ENCODE measurements at regions not wholly inside any gene's neighbourhood (a gene's known extent, or its start where the extent isn't known, plus 50 kb on each side); places are given as distances from the start of the nearest gene placed in this dataset.

- no peak for DNase-seq
Observed at GRCh38 chr12:91377436-91377835, 194.8 kb upstream of the DCN start.

GRCh38 chr12:91373086-91373485 lies 190.5 kb upstream of the DCN start:
- DNase-seq: no peak

DNA sequence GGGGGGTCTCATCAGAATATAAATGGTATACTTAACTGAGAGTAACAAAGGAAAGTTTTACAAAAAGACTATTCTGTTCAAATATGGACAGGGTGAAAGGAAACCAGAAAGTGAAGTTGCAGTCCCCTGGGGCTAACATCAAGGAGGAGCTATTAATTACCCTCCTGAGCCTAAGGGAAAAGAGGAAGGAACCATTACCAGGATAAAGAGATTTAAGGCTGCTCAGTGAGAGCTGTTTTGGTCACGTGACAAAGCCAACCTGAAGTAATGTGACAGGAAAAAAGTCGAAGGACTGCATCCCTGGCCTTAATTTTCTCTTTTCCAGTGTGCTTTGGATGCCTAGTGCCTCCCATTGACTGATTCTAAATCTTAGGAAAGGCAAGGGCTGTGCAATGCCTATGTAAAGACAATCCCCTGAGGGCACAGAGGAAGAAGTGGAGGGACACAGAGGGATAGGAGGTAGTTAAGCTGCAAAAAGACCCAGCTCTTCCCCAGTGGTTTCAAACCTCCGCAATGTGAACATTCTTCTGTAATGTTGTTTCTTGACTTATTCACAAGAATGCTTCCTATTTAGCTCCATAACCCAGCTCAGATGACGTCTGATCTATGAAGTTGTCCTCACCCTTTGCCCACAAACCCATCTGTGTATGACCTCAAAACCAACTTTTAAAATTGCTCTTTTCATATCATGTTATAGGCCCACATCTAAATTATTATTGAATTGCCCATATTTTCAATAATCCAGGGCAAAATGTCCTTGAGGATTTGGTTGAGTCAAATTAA lies 187.7 kb upstream of the DCN start:
- DNase-seq: no peak

- no peak for DNase-seq
Observed at GRCh38 chr12:91368613-91369012, 186.0 kb upstream of the DCN start.

DNA sequence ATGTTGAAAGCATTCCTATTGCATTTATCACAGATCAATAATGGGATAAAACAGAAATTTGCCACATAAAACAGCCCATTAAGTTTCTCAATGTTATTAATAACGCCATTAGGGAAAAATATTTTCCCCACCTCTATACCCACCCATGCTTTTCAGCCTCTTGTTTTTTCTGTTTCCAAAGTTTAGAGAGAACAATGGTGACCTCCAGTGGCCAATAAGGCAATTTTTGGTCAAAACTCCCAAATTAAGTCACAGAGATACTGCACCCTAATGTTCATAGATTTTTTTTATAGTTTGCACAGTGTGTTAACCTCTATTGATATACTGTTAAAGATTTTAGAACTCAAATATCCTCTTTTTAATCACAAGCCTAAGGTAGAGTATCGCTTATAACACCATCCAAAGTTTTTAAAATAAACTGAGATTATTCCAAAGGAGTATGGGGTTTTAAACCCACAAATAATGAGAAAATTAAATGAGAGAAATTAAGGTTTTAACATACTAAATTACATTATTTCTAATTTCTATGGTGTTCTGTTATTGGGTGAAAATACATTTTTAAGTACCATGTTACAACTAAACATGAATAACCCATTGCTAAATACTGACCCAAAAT lies 184.7 kb upstream of the DCN start:
- DNase-seq: no peak

GRCh38 chr12:91364471-91365184 lies 182.0 kb upstream of the DCN start:
- DNase-seq: no peak

GRCh38 chr12:91361864-91362263 lies 179.2 kb upstream of the DCN start:
- DNase-seq: no peak

DNA sequence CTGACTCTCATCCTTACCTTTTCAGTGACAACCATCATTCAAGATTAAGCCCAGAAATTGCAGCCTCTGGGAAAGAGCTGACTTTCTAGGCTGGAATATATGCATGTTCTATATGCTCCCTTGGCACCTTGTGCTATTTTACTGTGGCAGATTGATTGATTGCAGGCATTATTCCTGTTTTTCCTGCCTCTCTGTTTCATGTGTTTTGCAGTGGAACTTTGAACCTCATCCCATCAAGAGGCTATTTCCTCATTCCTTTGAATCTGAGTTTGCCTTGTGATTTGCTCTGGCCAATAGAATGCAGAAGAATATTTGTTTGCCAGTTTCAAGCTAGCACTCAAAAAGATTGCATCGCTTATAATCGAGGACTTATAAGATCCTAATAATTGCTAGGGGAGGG lies 174.8 kb upstream of the DCN start:
- DNase-seq: no peak

DNA sequence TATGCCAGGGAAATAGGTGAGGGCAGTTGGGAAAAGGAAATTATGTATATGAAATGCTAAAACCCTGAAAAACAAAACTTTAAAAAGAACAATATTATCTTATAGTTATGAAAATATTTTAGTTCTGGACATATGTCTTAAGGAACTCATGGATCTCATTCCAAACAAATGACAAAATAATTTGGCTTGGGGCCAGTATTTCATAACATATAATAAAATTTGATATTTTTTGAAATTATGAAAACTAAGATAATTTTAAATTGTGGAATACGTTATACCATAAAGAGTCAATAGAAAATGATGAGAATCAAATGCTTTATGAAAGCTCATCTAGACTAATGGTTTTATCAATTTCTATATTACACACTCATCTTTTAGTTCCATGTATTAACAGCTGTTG lies 173.8 kb upstream of the DCN start:
- no peak for DNase-seq

DNA sequence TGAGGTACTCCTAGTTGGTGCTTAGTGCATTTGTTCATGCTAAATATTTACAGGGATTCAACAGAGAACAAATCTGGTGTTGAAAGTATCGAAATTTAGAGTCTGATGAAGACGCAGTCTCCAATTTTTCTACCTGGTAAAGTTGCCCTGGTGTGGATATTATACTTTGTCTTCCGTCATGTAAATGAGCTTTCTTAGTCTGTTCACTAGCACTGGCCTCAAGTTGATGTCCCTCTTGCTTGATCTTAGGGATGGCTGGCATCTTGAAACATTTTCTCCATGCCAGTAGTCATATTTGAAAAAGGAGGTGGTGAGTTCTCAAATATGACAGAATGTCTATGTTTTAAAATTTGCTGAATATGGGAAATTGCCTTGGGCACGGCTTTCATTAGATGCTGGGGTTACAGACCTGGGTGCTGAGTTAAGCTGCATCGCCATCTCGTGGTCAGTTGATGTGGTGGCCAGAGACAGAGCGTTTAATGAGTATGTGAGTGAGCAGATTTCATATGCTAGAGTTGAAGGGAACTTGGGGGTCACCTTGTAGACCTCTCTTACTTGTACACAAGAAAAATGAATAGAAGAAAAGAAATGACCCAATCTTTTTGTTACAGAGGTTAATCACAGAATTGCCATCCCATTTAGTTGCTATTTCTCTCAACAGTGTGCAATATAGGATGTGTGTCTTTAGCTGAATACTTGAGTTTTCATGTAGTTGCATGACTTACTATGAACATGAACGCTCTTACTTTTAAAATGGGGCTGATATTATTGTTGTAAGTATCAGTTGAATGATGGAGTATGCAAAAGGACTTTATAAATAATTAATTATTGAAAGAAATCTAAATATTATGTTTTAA lies 172.8 kb upstream of the DCN start:
- peak; percentile 32 for DNase-seq

DNA sequence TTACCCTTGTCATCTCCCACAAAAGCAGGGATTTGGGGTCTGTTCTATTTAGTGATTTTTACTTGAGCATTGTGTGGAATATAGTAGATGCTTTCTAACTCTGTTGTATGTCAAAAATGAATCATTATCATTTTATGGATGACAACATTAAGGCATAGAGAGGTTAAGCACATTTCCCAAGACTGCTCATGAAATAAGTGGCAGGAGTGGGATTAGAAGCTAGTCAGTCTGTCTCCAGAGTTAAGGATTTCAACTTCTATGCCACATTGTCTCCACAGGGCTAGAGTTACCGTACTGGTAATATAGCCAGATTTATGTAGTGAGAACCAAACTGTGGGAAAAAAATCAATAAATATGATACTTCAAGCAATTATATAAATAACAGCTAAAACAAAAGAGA lies 170.6 kb upstream of the DCN start:
- no peak for DNase-seq

DNA sequence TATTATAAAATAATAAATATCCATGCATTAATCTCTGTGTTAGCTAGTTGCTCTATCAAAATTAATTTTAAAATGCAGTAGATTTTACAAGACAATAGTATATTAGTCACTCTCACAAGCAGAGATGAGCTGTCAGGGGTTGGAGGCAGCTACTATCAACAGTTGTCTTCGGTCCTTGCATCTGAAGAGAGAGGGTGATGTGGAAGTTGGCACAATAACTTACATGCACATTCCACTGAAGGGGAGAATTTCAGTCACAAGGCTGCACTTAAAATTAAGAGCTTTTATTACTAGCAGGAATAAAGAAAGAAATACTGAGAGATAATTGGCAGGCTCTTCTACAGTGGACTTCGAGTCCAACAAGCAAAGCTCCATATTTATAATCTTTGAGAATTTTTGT lies 166.9 kb upstream of the DCN start:
- no peak for DNase-seq

GRCh38 chr12:91347481-91348214 lies 165.0 kb upstream of the DCN start:
- no peak for DNase-seq

- no peak for DNase-seq
Observed at GRCh38 chr12:91346827-91347226, 164.2 kb upstream of the DCN start.

DNA sequence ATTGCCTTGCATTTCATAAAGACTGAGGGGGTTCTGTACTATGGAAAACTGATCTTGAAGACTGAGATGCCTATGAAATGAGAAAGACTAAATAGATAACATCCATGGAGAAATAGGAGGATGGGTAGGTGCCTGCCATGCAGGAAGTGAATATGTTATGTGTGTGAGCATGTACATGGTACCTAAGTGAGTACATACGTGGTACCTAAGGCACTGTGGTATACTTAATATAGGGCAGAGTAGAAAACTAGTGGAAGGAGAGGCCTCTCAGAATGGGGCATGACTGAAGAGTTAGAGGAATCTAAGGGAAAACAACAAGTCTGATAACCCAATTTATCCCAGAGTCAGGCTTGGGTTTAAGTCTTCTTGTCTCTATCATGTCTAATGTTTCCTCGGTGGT lies 161.8 kb upstream of the DCN start:
- DNase-seq: no peak

- DNase-seq: no peak
Observed at GRCh38 chr12:91343010-91343409, 160.4 kb upstream of the DCN start.

GRCh38 chr12:91339106-91339505 lies 156.5 kb upstream of the DCN start:
- no peak for DNase-seq

DNA sequence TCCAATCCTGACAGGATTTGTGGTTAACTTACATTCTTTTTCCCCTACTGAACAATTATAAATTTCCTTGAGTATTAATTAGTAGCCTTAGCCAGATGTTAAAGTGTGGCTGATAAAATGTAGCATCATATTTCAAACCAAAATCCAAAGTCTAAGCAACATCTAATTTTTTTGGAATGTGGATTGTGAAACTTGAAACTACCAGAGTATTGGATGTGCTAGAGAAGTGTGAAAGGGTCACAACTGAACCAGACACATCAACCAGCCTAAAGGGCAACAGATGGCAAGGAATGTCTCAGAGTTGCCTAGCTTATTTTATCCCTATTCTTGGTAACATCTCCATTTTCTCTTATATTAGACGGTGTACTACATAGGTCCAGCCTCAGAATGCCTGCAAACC lies 153.1 kb upstream of the DCN start:
- DNase-seq: no peak

DNA sequence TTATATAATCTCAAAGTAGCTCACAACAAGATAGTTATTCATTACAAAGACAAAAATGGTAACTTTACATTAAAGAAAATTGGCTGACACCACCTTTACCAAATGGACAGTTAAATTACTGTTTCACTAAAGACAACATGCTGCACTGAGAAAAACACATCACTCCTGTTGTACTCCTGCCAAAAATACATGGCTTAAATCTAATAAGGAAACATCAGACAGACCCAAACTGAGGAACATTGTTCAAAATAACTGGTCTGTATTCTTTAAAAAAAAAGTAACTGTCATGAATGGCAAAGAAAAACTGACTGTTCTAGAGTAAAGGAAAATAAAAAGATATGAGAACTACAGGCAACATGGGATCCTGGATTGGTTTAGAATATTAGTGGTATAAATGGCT lies 151.3 kb upstream of the DCN start:
- DNase-seq: no peak

GRCh38 chr12:91332302-91332701 lies 149.7 kb upstream of the DCN start:
- DNase-seq: no peak

GRCh38 chr12:91331371-91331770 lies 148.8 kb upstream of the DCN start:
- DNase-seq: no peak

DNA sequence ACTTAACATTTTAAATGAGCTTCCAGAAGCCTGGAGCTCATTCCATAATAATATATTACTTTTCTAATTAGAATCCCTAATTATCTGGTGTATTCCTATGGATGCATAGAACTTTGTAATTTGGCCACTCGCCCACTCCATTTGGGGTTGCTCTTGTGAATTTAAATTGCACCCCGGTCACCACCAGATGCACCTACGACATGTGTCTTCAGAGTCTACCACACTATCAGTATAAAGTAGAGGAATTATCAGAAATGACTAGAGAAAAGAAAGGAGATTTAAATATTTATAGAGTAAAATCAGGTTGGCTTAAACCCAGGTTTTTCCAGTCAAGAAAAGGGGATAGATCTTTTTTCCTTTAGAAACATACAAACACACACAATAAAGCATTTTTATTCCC lies 145.8 kb upstream of the DCN start:
- no peak for DNase-seq

DNA sequence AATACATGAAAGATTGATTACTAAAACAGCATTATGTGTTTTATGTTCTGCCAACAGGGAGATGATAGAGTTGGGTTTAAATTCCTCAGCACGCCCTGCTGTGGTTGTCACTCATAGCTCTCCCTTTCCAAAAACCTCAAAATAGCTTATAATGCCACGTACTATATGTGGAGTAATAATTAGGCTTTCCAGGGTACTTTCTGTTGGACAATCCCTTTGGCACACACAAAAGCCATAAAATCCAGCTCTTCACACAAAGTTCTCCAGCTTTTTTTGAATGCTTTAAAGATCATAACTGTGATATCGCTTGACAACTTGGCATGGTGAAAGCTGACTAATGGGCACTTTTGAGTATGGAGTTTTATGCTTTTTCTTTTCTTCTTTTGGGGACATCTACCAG lies 145.3 kb upstream of the DCN start:
- no peak for DNase-seq

All from activated T-cell treated with anti-CD3 and anti-CD28 coated beads, Interleukin-2, amount 50 U/mL, for 1 hour (primary cell).